GM23338 (cell line): ENCODE measurements at regions not wholly inside any gene's neighbourhood (a gene's known extent, or its start where the extent isn't known, plus 50 kb on each side); places are given as distances from the start of the nearest gene placed in this dataset.

Experiments
- ATAC-seq: fragments of 200-7000 bp; cut with Tn5 transposase; 3 replicates; pipeline ENCODE4 v1.9.1; 2020
- DNase-seq: peaks from one replicate; pipeline ENCODE4 v3.0.0-alpha.2; 2015; ENCODE audit warnings: low spot score
- H2AFZ ChIP-seq: fragments of 200-600 bp; sonication (generic); 2 replicates; pipeline ENCODE4 v1.8.0; 2016; ENCODE audit warnings: antibody characterized with exemption, mild to moderate bottlenecking, moderate library complexity
- H3F3A ChIP-seq: fragments of 200-600 bp; sonication (generic); replicated peaks from 2 replicates; pipeline ENCODE4 v1.8.0; 2017; ENCODE audit warnings: antibody characterized with exemption, mixed run types, low read depth
- H3K27ac ChIP-seq: fragments of 200-600 bp; sonication (generic); 2 replicates; pipeline ENCODE4 v1.6.1; 2016; ENCODE audit warnings: low read depth
- H3K27me3 ChIP-seq: fragments of 200-600 bp; sonication (generic); 2 replicates; pipeline ENCODE4 v1.8.0; 2016; ENCODE audit warnings: mild to moderate bottlenecking, mixed run types, moderate library complexity; ENCODE audit not compliant: insufficient read depth
- H3K36me3 ChIP-seq: fragments of 200-600 bp; sonication (generic); 2 replicates; pipeline ENCODE4 v1.8.0; 2016; ENCODE audit warnings: mild to moderate bottlenecking; ENCODE audit not compliant: insufficient read depth
- H3K4me1 ChIP-seq: fragments of 200-600 bp; sonication (generic); 2 replicates; pipeline ENCODE4 v1.8.0; 2016; ENCODE audit warnings: mild to moderate bottlenecking, moderate library complexity; ENCODE audit not compliant: insufficient read depth
- H3K4me2 ChIP-seq: fragments of 200-600 bp; sonication (generic); 2 replicates; pipeline ENCODE4 v1.7.1; 2017; ENCODE audit warnings: mixed run types
- H3K4me3 ChIP-seq: fragments of 200-600 bp; sonication (generic); 2 replicates; pipeline ENCODE4 v1.6.1; 2016; ENCODE audit warnings: mixed run types
- H3K79me2 ChIP-seq: fragments of 200-600 bp; sonication (generic); replicated peaks from 2 replicates; pipeline ENCODE4 v1.8.0; 2017; ENCODE audit warnings: mild to moderate bottlenecking; ENCODE audit not compliant: insufficient read depth
- H3K9me2 ChIP-seq: fragments of 200-600 bp; sonication (generic); 2 replicates; pipeline ENCODE4 v1.8.0; 2017; ENCODE audit not compliant: insufficient read depth
- H4K20me1 ChIP-seq: fragments of 200-600 bp; sonication (generic); replicated peaks from 2 replicates; pipeline ENCODE4 v1.8.0; 2017; ENCODE audit warnings: mild to moderate bottlenecking; ENCODE audit not compliant: insufficient read depth
- H3K27ac Mint-ChIP-seq: 2 replicates; pipeline ENCODE4 v1.8.0; 2020; ENCODE audit warnings: inconsistent platforms, mild to moderate bottlenecking, moderate library complexity, mixed read lengths
- H3K27me3 Mint-ChIP-seq: 3 replicates; pipeline ENCODE4 v1.8.0; 2022; ENCODE audit warnings: low read depth, mild to moderate bottlenecking, moderate library complexity, mixed read lengths, inconsistent platforms; ENCODE audit not compliant: insufficient read depth, poor library complexity
- H3K36me3 Mint-ChIP-seq: 3 replicates; pipeline ENCODE4 v1.8.0; 2021; ENCODE audit warnings: low read depth, mild to moderate bottlenecking, inconsistent platforms, moderate library complexity, mixed read lengths
- H3K4me1 Mint-ChIP-seq: 3 replicates; pipeline ENCODE4 v1.8.0; 2020; ENCODE audit warnings: mild to moderate bottlenecking, inconsistent platforms, mixed read lengths
- H3K4me3 Mint-ChIP-seq: 3 replicates; pipeline ENCODE4 v1.8.0; 2021; ENCODE audit warnings: moderate library complexity, mild to moderate bottlenecking, inconsistent platforms, mixed read lengths
- H3K9me3 Mint-ChIP-seq: 3 replicates; pipeline ENCODE4 v1.8.0; 2020; ENCODE audit warnings: moderate library complexity, mild to moderate bottlenecking, inconsistent platforms, mixed read lengths
- CREB1 ChIP-seq: fragments of 250-450 bp; sonication (Bioruptor Pico); IDR thresholded peaks from 2 replicates; pipeline ENCODE4 v1.5.0; 2020; ENCODE audit warnings: low read depth, mild to moderate bottlenecking, moderate library complexity
- EZH2 ChIP-seq: fragments of 200-600 bp; sonication (generic); IDR thresholded peaks from one replicate; pipeline ENCODE4 v1.8.0; 2017; ENCODE audit warnings: antibody characterized with exemption, mild to moderate bottlenecking, low read depth; ENCODE audit not compliant: unreplicated experiment
- NANOG ChIP-seq: IDR thresholded peaks from 2 replicates; pipeline ENCODE4 v1.6.1; 2016; ENCODE audit warnings: antibody characterized with exemption, borderline replicate concordance
- STAT1 ChIP-seq: IDR thresholded peaks from one replicate; pipeline ENCODE4 v1.6.1; 2016; ENCODE audit warnings: antibody characterized with exemption; ENCODE audit not compliant: unreplicated experiment
- TF ChIP-seq, protein P1 (sequence below): fragments of 250-450 bp; sonication (Bioruptor Pico); IDR thresholded peaks from 2 replicates; pipeline ENCODE4 v1.5.0; 2020; ENCODE audit warnings: mild to moderate bottlenecking, moderate library complexity
- TF ChIP-seq, protein P2 (sequence below), 2 experiments: fragments of 200-600 bp in 1 of 2; sonication (generic) in 1 of 2; conservative IDR thresholded peaks; 2 replicates each; pipeline versions ENCODE4 v1.5.1 to v1.6.1; 2016 to 2017; ENCODE audit warnings: antibody characterized with exemption in 2 of 2, low read depth in 2 of 2, mild to moderate bottlenecking in 2 of 2, moderate library complexity in 1 of 2

DNA sequence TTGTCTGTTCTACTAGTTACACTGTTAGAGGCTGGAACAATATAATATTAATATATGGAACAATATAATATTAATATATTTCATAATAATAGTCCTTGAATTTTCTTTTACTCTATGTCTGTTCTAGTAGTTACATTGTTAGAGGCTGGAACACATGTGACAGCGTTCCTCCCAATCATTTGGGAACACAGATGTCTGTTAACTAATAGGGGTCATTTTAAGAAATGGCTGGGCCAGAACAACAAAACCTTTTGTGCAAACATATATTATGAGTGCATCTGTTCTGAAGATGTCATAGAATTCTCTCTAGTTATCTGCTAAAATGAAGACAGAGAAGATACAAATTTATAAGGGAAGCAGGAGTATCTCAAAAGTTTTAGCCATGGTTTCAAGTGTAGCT, 114.0 kb upstream of the PDZRN3 start (continued):
- TF ChIP-seq, protein P1, sequence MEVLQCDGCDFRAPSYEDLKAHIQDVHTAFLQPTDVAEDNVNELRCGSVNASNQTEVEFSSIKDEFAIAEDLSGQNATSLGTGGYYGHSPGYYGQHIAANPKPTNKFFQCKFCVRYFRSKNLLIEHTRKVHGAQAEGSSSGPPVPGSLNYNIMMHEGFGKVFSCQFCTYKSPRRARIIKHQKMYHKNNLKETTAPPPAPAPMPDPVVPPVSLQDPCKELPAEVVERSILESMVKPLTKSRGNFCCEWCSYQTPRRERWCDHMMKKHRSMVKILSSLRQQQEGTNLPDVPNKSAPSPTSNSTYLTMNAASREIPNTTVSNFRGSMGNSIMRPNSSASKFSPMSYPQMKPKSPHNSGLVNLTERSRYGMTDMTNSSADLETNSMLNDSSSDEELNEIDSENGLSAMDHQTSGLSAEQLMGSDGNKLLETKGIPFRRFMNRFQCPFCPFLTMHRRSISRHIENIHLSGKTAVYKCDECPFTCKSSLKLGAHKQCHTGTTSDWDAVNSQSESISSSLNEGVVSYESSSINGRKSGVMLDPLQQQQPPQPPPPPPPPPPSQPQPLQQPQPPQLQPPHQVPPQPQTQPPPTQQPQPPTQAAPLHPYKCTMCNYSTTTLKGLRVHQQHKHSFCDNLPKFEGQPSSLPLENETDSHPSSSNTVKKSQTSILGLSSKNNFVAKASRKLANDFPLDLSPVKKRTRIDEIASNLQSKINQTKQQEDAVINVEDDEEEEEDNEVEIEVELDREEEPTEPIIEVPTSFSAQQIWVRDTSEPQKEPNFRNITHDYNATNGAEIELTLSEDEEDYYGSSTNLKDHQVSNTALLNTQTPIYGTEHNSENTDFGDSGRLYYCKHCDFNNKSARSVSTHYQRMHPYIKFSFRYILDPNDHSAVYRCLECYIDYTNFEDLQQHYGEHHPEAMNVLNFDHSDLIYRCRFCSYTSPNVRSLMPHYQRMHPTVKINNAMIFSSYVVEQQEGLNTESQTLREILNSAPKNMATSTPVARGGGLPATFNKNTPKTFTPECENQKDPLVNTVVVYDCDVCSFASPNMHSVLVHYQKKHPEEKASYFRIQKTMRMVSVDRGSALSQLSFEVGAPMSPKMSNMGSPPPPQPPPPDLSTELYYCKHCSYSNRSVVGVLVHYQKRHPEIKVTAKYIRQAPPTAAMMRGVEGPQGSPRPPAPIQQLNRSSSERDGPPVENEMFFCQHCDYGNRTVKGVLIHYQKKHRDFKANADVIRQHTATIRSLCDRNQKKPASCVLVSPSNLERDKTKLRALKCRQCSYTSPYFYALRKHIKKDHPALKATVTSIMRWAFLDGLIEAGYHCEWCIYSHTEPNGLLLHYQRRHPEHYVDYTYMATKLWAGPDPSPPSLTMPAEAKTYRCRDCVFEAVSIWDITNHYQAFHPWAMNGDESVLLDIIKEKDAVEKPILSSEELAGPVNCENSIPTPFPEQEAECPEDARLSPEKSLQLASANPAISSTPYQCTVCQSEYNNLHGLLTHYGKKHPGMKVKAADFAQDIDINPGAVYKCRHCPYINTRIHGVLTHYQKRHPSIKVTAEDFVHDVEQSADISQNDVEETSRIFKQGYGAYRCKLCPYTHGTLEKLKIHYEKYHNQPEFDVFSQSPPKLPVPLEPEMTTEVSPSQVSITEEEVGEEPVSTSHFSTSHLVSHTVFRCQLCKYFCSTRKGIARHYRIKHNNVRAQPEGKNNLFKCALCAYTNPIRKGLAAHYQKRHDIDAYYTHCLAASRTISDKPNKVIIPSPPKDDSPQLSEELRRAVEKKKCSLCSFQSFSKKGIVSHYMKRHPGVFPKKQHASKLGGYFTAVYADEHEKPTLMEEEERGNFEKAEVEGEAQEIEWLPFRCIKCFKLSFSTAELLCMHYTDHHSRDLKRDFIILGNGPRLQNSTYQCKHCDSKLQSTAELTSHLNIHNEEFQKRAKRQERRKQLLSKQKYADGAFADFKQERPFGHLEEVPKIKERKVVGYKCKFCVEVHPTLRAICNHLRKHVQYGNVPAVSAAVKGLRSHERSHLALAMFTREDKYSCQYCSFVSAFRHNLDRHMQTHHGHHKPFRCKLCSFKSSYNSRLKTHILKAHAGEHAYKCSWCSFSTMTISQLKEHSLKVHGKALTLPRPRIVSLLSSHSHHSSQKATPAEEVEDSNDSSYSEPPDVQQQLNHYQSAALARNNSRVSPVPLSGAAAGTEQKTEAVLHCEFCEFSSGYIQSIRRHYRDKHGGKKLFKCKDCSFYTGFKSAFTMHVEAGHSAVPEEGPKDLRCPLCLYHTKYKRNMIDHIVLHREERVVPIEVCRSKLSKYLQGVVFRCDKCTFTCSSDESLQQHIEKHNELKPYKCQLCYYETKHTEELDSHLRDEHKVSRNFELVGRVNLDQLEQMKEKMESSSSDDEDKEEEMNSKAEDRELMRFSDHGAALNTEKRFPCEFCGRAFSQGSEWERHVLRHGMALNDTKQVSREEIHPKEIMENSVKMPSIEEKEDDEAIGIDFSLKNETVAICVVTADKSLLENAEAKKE (CRISPR knock-in tag), result no peak
- no peak for TF ChIP-seq CREB1 (CRISPR knock-in tag)

DNA sequence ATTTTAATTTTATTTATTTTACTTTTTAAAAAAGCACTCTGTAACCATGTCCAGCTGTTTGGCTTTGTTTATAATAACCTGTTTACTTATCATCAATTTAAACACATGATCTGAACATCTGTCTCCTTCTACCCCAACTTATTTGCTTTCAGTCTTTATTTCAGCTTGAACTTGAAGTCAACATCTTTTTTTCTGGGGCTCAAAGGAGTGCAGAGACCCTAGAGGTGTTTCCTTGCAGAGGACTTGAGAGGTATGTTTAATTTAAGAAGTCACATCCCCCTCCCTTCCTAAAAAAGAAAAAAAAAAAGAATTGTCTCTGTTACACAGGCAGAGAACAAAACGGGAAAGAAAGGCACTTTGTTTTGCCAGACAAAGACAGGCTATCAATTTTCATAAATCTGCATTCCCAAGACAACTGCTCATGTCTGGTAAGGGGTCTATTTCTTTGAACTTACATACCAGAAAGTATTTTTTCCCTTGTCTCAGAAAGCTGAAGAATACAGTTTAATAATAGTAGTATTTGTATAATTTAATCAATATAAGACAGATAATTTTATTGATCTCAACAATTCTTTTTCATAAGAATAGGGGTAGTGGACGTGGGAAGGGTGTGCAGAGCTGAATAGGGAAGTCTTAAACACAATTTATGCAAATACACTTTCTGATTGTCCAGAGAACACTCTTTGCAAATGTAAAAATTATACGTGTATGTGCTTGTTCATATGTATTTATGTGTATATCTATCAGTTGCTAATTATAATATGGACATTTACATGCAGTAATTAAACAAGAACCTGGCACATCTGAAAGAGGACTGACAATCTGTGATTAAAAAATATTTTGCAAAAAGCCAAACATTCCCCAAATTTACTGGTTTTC, 109.7 kb upstream of the PDZRN3 start:
- H3K36me3 Mint-ChIP-seq, result no peaks in the 10 kb centered on the region
- no peak overlapping the region for H3K4me3 ChIP-seq
- no peak overlapping the region for H2AFZ ChIP-seq
- H3K9me3 Mint-ChIP-seq, result no peaks in the 10 kb centered on the region; the same call in 2 of the 3 replicates
- H3K4me1 Mint-ChIP-seq, result peaks cover 11% of the 10 kb centered on the region; the same call in 2 of the 3 replicates
- H3K4me2 ChIP-seq, result no peak overlapping the region
- no peak for DNase-seq
- no peak overlapping the region for H3K27ac Mint-ChIP-seq
- H3K36me3 ChIP-seq, result no peaks in the 10 kb centered on the region
- H3K4me3 Mint-ChIP-seq, result no peak overlapping the region
- H3K27me3 ChIP-seq, result no peaks in the 10 kb centered on the region
- no peak overlapping the region for H3K27ac ChIP-seq
- no peaks in the 10 kb centered on the region for H4K20me1 ChIP-seq
- no peaks in the 10 kb centered on the region for H3K27me3 Mint-ChIP-seq
- ATAC-seq, result no peak
- H3K4me1 ChIP-seq, result 0 out of 2 replicates have a peak, but pooled peaks cover 6% of the 10 kb centered on the region
- no peaks in the 10 kb centered on the region for H3K9me2 ChIP-seq
- no peaks in the 10 kb centered on the region for H3K79me2 ChIP-seq
- H3F3A ChIP-seq, result no peaks in the 10 kb centered on the region
- TF ChIP-seq EZH2 (no peak), NANOG (no peak), STAT1 (no peak)
- TF ChIP-seq, protein P1 (CRISPR knock-in tag), result no peak
- TF ChIP-seq, protein P2, sequence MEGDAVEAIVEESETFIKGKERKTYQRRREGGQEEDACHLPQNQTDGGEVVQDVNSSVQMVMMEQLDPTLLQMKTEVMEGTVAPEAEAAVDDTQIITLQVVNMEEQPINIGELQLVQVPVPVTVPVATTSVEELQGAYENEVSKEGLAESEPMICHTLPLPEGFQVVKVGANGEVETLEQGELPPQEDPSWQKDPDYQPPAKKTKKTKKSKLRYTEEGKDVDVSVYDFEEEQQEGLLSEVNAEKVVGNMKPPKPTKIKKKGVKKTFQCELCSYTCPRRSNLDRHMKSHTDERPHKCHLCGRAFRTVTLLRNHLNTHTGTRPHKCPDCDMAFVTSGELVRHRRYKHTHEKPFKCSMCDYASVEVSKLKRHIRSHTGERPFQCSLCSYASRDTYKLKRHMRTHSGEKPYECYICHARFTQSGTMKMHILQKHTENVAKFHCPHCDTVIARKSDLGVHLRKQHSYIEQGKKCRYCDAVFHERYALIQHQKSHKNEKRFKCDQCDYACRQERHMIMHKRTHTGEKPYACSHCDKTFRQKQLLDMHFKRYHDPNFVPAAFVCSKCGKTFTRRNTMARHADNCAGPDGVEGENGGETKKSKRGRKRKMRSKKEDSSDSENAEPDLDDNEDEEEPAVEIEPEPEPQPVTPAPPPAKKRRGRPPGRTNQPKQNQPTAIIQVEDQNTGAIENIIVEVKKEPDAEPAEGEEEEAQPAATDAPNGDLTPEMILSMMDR (conservative IDR thresholded peaks at IDR 0.05; ENCODE audit: low read depth in 2 of 2), result no peak
